Fibroblast of the aortic adventitia (primary cell): ENCODE measurements at regions not wholly inside any gene's neighbourhood (a gene's known extent, or its start where the extent isn't known, plus 50 kb on each side); places are given as distances from the start of the nearest gene placed in this dataset.

ENCODE experiments used
- DNase-seq: peaks from one replicate; pipeline ENCODE4 v3.0.0-alpha.2; 2010; ENCODE audit warnings: low read depth
- H3K4me3 ChIP-seq: 2 replicates; pipeline ENCODE4 v1.5.1; 2011; ENCODE audit warnings: low read depth, mild to moderate bottlenecking, control low read depth, low read length, moderate library complexity
- CTCF ChIP-seq: IDR thresholded peaks from 2 replicates; pipeline ENCODE4 v1.5.1; 2011; ENCODE audit warnings: mild to moderate bottlenecking, low read length, control low read depth, inconsistent platforms; ENCODE audit not compliant: insufficient read depth

- DNase-seq, result no peak
- no peak overlapping the region for H3K4me3 ChIP-seq
- no peak for TF ChIP-seq CTCF
Observed at GRCh38 chr9:80811656-80812055, 877.7 kb downstream of the TLE1 start.

GRCh38 chr9:80811003-80811402 lies 878.3 kb downstream of the TLE1 start:
- no peak for TF ChIP-seq CTCF
- no peak for DNase-seq

GRCh38 chr9:80806671-80807070 lies 882.7 kb downstream of the TLE1 start:
- TF ChIP-seq CTCF, result no peak
- no peak for DNase-seq
- H3K4me3 ChIP-seq, result no peak overlapping the region

More at GRCh38 chr9:80811003-80811402, 878.3 kb downstream of the TLE1 start:
- no peak overlapping the region for H3K4me3 ChIP-seq

GRCh38 chr9:80804873-80805272 lies 884.5 kb downstream of the TLE1 start:
- no peak for TF ChIP-seq CTCF
- no peak for DNase-seq
- H3K4me3 ChIP-seq, result no peak overlapping the region

GRCh38 chr9:80797831-80798688 lies 891.3 kb downstream of the TLE1 start:
- no peak for TF ChIP-seq CTCF
- peak; percentile 65 for DNase-seq
- H3K4me3 ChIP-seq, result no peak overlapping the region

- H3K4me3 ChIP-seq, result no peak overlapping the region
- DNase-seq, result no peak
- no peak for TF ChIP-seq CTCF
Observed at GRCh38 chr9:80797101-80797829, 892.1 kb downstream of the TLE1 start.
